ENCODE measurements at regions not wholly inside any gene's neighbourhood (a gene's known extent, or its start where the extent isn't known, plus 50 kb on each side); places are given as distances from the start of the nearest gene placed in this dataset.

DNA sequence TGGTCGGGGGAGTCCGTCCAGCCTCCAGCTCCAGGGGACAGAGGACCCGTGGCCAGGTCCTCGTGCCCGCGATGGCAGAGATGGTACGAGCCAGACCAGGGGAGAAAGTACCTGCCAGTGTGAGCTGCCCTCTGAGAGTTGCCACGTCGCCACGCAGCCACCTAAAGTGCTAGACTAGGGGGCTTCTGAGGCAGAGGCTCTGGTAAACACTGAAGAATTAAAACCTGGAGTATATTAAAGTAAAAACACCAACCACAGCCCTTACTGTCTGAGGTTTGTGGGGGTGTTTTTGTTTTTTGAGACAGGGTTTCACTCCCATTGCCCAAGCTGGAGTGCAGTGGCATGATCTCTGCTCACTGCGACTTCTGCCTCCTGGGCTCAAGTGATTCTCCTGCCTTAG, 60.1 kb upstream of the SORCS2 start (continued):
- TF ChIP-seq, protein P1, sequence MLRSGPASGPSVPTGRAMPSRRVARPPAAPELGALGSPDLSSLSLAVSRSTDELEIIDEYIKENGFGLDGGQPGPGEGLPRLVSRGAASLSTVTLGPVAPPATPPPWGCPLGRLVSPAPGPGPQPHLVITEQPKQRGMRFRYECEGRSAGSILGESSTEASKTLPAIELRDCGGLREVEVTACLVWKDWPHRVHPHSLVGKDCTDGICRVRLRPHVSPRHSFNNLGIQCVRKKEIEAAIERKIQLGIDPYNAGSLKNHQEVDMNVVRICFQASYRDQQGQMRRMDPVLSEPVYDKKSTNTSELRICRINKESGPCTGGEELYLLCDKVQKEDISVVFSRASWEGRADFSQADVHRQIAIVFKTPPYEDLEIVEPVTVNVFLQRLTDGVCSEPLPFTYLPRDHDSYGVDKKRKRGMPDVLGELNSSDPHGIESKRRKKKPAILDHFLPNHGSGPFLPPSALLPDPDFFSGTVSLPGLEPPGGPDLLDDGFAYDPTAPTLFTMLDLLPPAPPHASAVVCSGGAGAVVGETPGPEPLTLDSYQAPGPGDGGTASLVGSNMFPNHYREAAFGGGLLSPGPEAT (IDR thresholded peaks at IDR 0.05; ENCODE audit: low read depth) = no peak
- TF ChIP-seq CHD1 (IDR thresholded peaks at IDR 0.05; ENCODE audit: low read depth, low read length) = no peak
- TF ChIP-seq, protein P2, sequence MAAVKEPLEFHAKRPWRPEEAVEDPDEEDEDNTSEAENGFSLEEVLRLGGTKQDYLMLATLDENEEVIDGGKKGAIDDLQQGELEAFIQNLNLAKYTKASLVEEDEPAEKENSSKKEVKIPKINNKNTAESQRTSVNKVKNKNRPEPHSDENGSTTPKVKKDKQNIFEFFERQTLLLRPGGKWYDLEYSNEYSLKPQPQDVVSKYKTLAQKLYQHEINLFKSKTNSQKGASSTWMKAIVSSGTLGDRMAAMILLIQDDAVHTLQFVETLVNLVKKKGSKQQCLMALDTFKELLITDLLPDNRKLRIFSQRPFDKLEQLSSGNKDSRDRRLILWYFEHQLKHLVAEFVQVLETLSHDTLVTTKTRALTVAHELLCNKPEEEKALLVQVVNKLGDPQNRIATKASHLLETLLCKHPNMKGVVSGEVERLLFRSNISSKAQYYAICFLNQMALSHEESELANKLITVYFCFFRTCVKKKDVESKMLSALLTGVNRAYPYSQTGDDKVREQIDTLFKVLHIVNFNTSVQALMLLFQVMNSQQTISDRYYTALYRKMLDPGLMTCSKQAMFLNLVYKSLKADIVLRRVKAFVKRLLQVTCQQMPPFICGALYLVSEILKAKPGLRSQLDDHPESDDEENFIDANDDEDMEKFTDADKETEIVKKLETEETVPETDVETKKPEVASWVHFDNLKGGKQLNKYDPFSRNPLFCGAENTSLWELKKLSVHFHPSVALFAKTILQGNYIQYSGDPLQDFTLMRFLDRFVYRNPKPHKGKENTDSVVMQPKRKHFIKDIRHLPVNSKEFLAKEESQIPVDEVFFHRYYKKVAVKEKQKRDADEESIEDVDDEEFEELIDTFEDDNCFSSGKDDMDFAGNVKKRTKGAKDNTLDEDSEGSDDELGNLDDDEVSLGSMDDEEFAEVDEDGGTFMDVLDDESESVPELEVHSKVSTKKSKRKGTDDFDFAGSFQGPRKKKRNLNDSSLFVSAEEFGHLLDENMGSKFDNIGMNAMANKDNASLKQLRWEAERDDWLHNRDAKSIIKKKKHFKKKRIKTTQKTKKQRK (IDR thresholded peaks at IDR 0.05; ENCODE audit: low read depth, low read length) = no peak
- TF ChIP-seq, protein P3, sequence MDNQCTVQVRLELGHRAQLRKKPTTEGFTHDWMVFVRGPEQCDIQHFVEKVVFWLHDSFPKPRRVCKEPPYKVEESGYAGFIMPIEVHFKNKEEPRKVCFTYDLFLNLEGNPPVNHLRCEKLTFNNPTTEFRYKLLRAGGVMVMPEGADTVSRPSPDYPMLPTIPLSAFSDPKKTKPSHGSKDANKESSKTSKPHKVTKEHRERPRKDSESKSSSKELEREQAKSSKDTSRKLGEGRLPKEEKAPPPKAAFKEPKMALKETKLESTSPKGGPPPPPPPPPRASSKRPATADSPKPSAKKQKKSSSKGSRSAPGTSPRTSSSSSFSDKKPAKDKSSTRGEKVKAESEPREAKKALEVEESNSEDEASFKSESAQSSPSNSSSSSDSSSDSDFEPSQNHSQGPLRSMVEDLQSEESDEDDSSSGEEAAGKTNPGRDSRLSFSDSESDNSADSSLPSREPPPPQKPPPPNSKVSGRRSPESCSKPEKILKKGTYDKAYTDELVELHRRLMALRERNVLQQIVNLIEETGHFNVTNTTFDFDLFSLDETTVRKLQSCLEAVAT (IDR thresholded peaks at IDR 0.05) = no peak

DNA sequence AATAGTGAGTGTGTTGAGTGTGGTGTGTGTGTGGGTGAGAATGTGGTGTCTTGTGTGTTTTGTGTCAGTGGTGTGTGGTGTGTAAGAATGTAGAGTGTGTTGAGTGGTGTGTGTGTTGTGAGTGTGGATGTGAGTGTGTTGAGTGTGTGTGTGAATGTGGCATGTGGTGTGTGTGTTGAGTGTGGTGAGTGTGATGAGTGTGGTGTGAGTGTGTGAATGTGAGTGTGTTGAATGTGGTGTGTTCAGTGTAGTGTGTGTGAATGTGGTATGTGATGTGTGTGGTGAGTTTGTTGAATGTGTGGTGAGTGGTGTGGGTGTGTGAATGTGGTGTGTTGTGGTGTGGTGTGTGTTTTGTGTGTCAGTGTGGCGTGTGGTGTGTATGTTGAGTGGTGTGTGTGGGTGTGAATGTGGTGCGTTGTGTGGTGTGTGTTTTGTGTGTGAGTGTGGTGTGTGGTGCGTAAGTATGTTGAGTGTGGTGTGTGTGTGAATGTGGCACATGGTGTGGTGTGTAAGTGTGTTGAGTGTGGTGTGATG, 60.8 kb upstream of the SORCS2 start:
- 63% methylated on average over 3 of the region's 3 CpGs for WGBS (ENCODE audit: insufficient coverage, insufficient replicate concordance, low lambda C conversion rate, missing lambda C conversion rate)
- intact Hi-C loops (cut with micrococcal nuclease; ENCODE audit: unreplicated experiment) = no loop called here

More for the DNA sequence above, 60.8 kb upstream of the SORCS2 start:
- ATAC-seq (no peak), DNase-seq (ENCODE audit: low read depth, low spot score) (no peak), FAIRE-seq (peak; percentile 89)
- in situ Hi-C loops (cut with MboI) = no loop called here
- Histone ChIP-seq H2AFZ (ENCODE audit: control insufficient read depth, low read depth, low read length) (no peak overlapping the region), H3K4me3 (no peak overlapping the region), H3K36me3 (ENCODE audit: control insufficient read depth in 2 of 2, insufficient read depth in 2 of 2, low read length in 1 of 2) (no peaks in the 10 kb centered on the region), H3K79me2 (ENCODE audit: control insufficient read depth, insufficient read depth, low read length) (no peaks in the 10 kb centered on the region), H3K27ac (ENCODE audit: control insufficient read depth, insufficient read depth) (no peak overlapping the region), H4K20me1 (ENCODE audit: control insufficient read depth, insufficient read depth) (no peaks in the 10 kb centered on the region), H3K27me3 (replicated peaks in 1 of 2; ENCODE audit: control insufficient read depth in 2 of 2, insufficient read depth in 2 of 2, low read length in 1 of 2) (no peaks in the 10 kb centered on the region), H3K4me2 (ENCODE audit: control insufficient read depth, insufficient read depth) (no peak overlapping the region), H3K4me1 (ENCODE audit: control insufficient read depth, insufficient read depth, low read length) (no peaks in the 10 kb centered on the region), H3K9ac (ENCODE audit: control insufficient read depth, insufficient read depth, low read length) (no peak overlapping the region), H3K9me3 (replicated peaks; ENCODE audit: control insufficient read depth, insufficient read depth, low read length) (no peaks in the 10 kb centered on the region; the same call in 2 of the 3 replicates)
- ChIA-PET RAD21 (ENCODE audit: unreplicated experiment) (no interaction called here), CTCF (no interaction called here), POLR2A (no interaction called here), SMC1A (ENCODE audit: uncharacterized antibody, unreplicated experiment) (no interaction called here)
- BruUV-seq (replicated peaks) = no TSS peak
- TF ChIP-seq TCF12 (IDR thresholded peaks at IDR 0.05; ENCODE audit: low read depth, low read length) (no peak), ZNF622 (IDR thresholded peaks at IDR 0.05) (no peak), JUNB (IDR thresholded peaks at IDR 0.05) (no peak), HDAC2 (IDR thresholded peaks at IDR 0.05) (no peak), RUNX3 (IDR thresholded peaks at IDR 0.05; ENCODE audit: low read length) (no peak)
- TF ChIP-seq, protein P4, sequence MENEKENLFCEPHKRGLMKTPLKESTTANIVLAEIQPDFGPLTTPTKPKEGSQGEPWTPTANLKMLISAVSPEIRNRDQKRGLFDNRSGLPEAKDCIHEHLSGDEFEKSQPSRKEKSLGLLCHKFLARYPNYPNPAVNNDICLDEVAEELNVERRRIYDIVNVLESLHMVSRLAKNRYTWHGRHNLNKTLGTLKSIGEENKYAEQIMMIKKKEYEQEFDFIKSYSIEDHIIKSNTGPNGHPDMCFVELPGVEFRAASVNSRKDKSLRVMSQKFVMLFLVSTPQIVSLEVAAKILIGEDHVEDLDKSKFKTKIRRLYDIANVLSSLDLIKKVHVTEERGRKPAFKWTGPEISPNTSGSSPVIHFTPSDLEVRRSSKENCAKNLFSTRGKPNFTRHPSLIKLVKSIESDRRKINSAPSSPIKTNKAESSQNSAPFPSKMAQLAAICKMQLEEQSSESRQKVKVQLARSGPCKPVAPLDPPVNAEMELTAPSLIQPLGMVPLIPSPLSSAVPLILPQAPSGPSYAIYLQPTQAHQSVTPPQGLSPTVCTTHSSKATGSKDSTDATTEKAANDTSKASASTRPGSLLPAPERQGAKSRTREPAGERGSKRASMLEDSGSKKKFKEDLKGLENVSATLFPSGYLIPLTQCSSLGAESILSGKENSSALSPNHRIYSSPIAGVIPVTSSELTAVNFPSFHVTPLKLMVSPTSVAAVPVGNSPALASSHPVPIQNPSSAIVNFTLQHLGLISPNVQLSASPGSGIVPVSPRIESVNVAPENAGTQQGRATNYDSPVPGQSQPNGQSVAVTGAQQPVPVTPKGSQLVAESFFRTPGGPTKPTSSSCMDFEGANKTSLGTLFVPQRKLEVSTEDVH (IDR thresholded peaks at IDR 0.05; ENCODE audit: low read depth, partially characterized antibody) = no peak

Data from GM12878 (cell line).